Activated T-cell treated with anti-CD3 and anti-CD28 coated beads, Interleukin-2, amount 50 U/mL, for 72 hours (primary cell): ENCODE measurements at regions not wholly inside any gene's neighbourhood (a gene's known extent, or its start where the extent isn't known, plus 50 kb on each side); places are given as distances from the start of the nearest gene placed in this dataset.
A peak's percentile ranks its signal among the peaks of the same experiment; 100 is the strongest.

ENCODE experiments used
- ATAC-seq, 2 donors: fragments of 150-1000 bp; cut with Tn5 transposase; replicated peaks in 1 of 2; 2 replicates each; pipeline ENCODE4 v1.10.0; 2021; ENCODE audit warnings: moderate library complexity in 2 of 2, mild to moderate bottlenecking in 1 of 2
- DNase-seq, 2 donors: peaks; one replicate each; pipeline ENCODE4 v3.0.0; 2021 to 2022; ENCODE audit warnings: mixed read lengths in 1 of 2
- H3K27ac Mint-ChIP-seq: one replicate; pipeline ENCODE4 v1.8.0; 2022; ENCODE audit warnings: mild to moderate bottlenecking, moderate library complexity, mixed read lengths
- H3K27me3 Mint-ChIP-seq: one replicate; pipeline ENCODE4 v1.8.0; 2022; ENCODE audit warnings: low read depth, mixed read lengths
- H3K36me3 Mint-ChIP-seq, 2 donors: one replicate each; pipeline ENCODE4 v1.8.0; 2022; ENCODE audit warnings: mixed read lengths in 2 of 2, mild to moderate bottlenecking in 1 of 2; ENCODE audit not compliant: insufficient read depth in 2 of 2
- H3K4me1 Mint-ChIP-seq: one replicate; pipeline ENCODE4 v1.8.0; 2022; ENCODE audit warnings: low read depth, mixed read lengths
- H3K4me3 Mint-ChIP-seq, 2 donors: one replicate each; pipeline ENCODE4 v1.8.0; 2022; ENCODE audit warnings: mild to moderate bottlenecking in 2 of 2, mixed read lengths in 2 of 2, moderate library complexity in 2 of 2
- H3K9me3 Mint-ChIP-seq, 2 donors: one replicate each; pipeline ENCODE4 v1.8.0; 2022; ENCODE audit warnings: mixed read lengths in 2 of 2

- DNase-seq: no peak
- H3K4me3 Mint-ChIP-seq: no peak overlapping the region
- ATAC-seq: no peak
- no peaks in the 10 kb centered on the region for H3K36me3 Mint-ChIP-seq
- H3K4me1 Mint-ChIP-seq: no peaks in the 10 kb centered on the region
- no peak overlapping the region for H3K27ac Mint-ChIP-seq
- H3K27me3 Mint-ChIP-seq: peaks cover 24% of the 10 kb centered on the region
- H3K9me3 Mint-ChIP-seq: peaks cover 0 to 3% of the 10 kb centered on the region in 2 donors
These were observed 92.4 kb downstream of the MICALL2 start for GRCh38 chr7:1366801-1367405.

GRCh38 chr7:1367501-1368183 is 91.6 kb downstream of the MICALL2 start:
- Mint-ChIP-seq H3K27me3 (peaks cover 24% of the 10 kb centered on the region), H3K9me3 (peaks cover 0 to 3% of the 10 kb centered on the region in 2 donors), H3K4me1 (no peaks in the 10 kb centered on the region), H3K27ac (no peak overlapping the region), H3K36me3 (no peaks in the 10 kb centered on the region), H3K4me3 (no peak overlapping the region)
- DNase-seq: no peak
- no peak for ATAC-seq

GRCh38 chr7:1368184-1368681 is 91.0 kb downstream of the MICALL2 start:
- H3K9me3 Mint-ChIP-seq: peaks cover 0 to 3% of the 10 kb centered on the region in 2 donors
- H3K27me3 Mint-ChIP-seq: peaks cover 24% of the 10 kb centered on the region
- H3K27ac Mint-ChIP-seq: no peak overlapping the region
- H3K4me1 Mint-ChIP-seq: no peaks in the 10 kb centered on the region
- no peaks in the 10 kb centered on the region for H3K36me3 Mint-ChIP-seq
- H3K4me3 Mint-ChIP-seq: peak overlapping the region in 1 of 2 donors; percentile 46
- no peak for ATAC-seq
- DNase-seq: no peak

GRCh38 chr7:1368682-1369571 is 90.3 kb downstream of the MICALL2 start:
- H3K27me3 Mint-ChIP-seq: peaks cover 24% of the 10 kb centered on the region
- peak overlapping the region; percentile 46 to 58 for H3K4me3 Mint-ChIP-seq
- H3K27ac Mint-ChIP-seq: no peak overlapping the region

GRCh38 chr7:1369916-1370657 is 89.2 kb downstream of the MICALL2 start:
- no peak for ATAC-seq
- no peak for DNase-seq
- H3K36me3 Mint-ChIP-seq: no peaks in the 10 kb centered on the region
- peaks cover 0 to 3% of the 10 kb centered on the region in 2 donors for H3K9me3 Mint-ChIP-seq
- H3K27me3 Mint-ChIP-seq: peaks cover 24% of the 10 kb centered on the region
- no peaks in the 10 kb centered on the region for H3K4me1 Mint-ChIP-seq
- H3K27ac Mint-ChIP-seq: no peak overlapping the region
- no peak overlapping the region for H3K4me3 Mint-ChIP-seq

More at GRCh38 chr7:1368682-1369571, 90.3 kb downstream of the MICALL2 start:
- no peaks in the 10 kb centered on the region for H3K4me1 Mint-ChIP-seq
- DNase-seq: peak; percentile 42 to 43
- H3K9me3 Mint-ChIP-seq: peaks cover 0 to 3% of the 10 kb centered on the region in 2 donors
- H3K36me3 Mint-ChIP-seq: no peaks in the 10 kb centered on the region
- peak; percentile 68 to 73 for ATAC-seq

GRCh38 chr7:1370738-1371137 is 88.5 kb downstream of the MICALL2 start:
- peaks cover 0 to 3% of the 10 kb centered on the region in 2 donors for H3K9me3 Mint-ChIP-seq
- DNase-seq: no peak
- peaks cover 24% of the 10 kb centered on the region for H3K27me3 Mint-ChIP-seq
- no peak overlapping the region for H3K4me3 Mint-ChIP-seq
- H3K27ac Mint-ChIP-seq: no peak overlapping the region
- no peaks in the 10 kb centered on the region for H3K4me1 Mint-ChIP-seq
- ATAC-seq: no peak
- no peaks in the 10 kb centered on the region for H3K36me3 Mint-ChIP-seq

- Mint-ChIP-seq H3K4me3 (no peak overlapping the region), H3K27ac (no peak overlapping the region), H3K9me3 (no peaks in the 10 kb centered on the region), H3K27me3 (peaks cover 23% of the 10 kb centered on the region), H3K4me1 (no peaks in the 10 kb centered on the region), H3K36me3 (no peaks in the 10 kb centered on the region)
- DNase-seq (no peak), ATAC-seq (no peak)
These were observed 87.2 kb downstream of the MICALL2 start for GRCh38 chr7:1372063-1372462.

- ATAC-seq (no peak), DNase-seq (no peak)
- Mint-ChIP-seq H3K9me3 (no peaks in the 10 kb centered on the region), H3K4me3 (no peak overlapping the region), H3K27me3 (peaks cover 15% of the 10 kb centered on the region), H3K36me3 (no peaks in the 10 kb centered on the region), H3K27ac (no peak overlapping the region), H3K4me1 (no peaks in the 10 kb centered on the region)
These were observed 86.4 kb downstream of the MICALL2 start for GRCh38 chr7:1372671-1373379.

- DNase-seq (no peak), ATAC-seq (no peak)
- H3K4me3 Mint-ChIP-seq: no peak overlapping the region
- no peaks in the 10 kb centered on the region for H3K27me3 Mint-ChIP-seq
- no peaks in the 10 kb centered on the region for H3K4me1 Mint-ChIP-seq
- H3K36me3 Mint-ChIP-seq: no peaks in the 10 kb centered on the region
- H3K9me3 Mint-ChIP-seq: no peaks in the 10 kb centered on the region
- no peak overlapping the region for H3K27ac Mint-ChIP-seq
These were observed 82.0 kb downstream of the MICALL2 start for GRCh38 chr7:1377111-1377909.

GRCh38 chr7:1378610-1379601 is 80.4 kb downstream of the MICALL2 start:
- Mint-ChIP-seq H3K27ac (no peak overlapping the region), H3K27me3 (no peaks in the 10 kb centered on the region), H3K4me3 (no peak overlapping the region), H3K9me3 (no peaks in the 10 kb centered on the region), H3K36me3 (no peaks in the 10 kb centered on the region), H3K4me1 (no peaks in the 10 kb centered on the region)
- DNase-seq: no peak
- ATAC-seq: no peak
